ENCODE measurements at regions not wholly inside any gene's neighbourhood (a gene's known extent, or its start where the extent isn't known, plus 50 kb on each side); places are given as distances from the start of the nearest gene placed in this dataset.

GRCh38 chr10:7108141-7108540, 302.7 kb downstream of the SFMBT2 start:
- TF ChIP-seq, protein P1, sequence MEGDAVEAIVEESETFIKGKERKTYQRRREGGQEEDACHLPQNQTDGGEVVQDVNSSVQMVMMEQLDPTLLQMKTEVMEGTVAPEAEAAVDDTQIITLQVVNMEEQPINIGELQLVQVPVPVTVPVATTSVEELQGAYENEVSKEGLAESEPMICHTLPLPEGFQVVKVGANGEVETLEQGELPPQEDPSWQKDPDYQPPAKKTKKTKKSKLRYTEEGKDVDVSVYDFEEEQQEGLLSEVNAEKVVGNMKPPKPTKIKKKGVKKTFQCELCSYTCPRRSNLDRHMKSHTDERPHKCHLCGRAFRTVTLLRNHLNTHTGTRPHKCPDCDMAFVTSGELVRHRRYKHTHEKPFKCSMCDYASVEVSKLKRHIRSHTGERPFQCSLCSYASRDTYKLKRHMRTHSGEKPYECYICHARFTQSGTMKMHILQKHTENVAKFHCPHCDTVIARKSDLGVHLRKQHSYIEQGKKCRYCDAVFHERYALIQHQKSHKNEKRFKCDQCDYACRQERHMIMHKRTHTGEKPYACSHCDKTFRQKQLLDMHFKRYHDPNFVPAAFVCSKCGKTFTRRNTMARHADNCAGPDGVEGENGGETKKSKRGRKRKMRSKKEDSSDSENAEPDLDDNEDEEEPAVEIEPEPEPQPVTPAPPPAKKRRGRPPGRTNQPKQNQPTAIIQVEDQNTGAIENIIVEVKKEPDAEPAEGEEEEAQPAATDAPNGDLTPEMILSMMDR (IDR thresholded peaks at IDR 0.05; ENCODE audit: poor library complexity): no peak
- TF ChIP-seq EZH2phosphoT487 (IDR thresholded peaks at IDR 0.05; ENCODE audit: low read depth, severe bottlenecking, unreplicated experiment) (no peak), EZH2 (IDR thresholded peaks at IDR 0.05; ENCODE audit: borderline replicate concordance) (no peak)
